Left lung (tissue), 4 donors: ENCODE measurements at regions not wholly inside any gene's neighbourhood (a gene's known extent, or its start where the extent isn't known, plus 50 kb on each side); places are given as distances from the start of the nearest gene placed in this dataset.

Experiments used
- ATAC-seq: fragments of 200-7000 bp; cut with Tn5 transposase; one replicate; pipeline ENCODE4 v1.9.1; 2020; ENCODE audit warnings: moderate library complexity
- DNase-seq, 4 donors: peaks; one replicate each; pipeline ENCODE4 v3.0.0-alpha.2; 2013 to 2020
- H3K27ac ChIP-seq, 2 donors: fragments of 200-600 bp; sonication (generic) in 1 of 2; one replicate each; pipeline versions ENCODE4 v1.5.0 to v1.8.0; 2020 to 2021
- H3K27me3 ChIP-seq, 2 donors: fragments of 200-600 bp; sonication (generic) in 1 of 2; one replicate each; pipeline versions ENCODE4 v1.5.0 to v1.8.0; 2020 to 2021
- H3K36me3 ChIP-seq, 2 donors: fragments of 200-600 bp; sonication (generic) in 1 of 2; one replicate each; pipeline versions ENCODE4 v1.5.0 to v1.8.0; 2020 to 2021
- H3K4me1 ChIP-seq, 2 donors: fragments of 200-600 bp; one replicate each; pipeline ENCODE4 v1.8.0; 2021
- H3K4me3 ChIP-seq, 2 donors: fragments of 200-600 bp; sonication (generic) in 1 of 2; one replicate each; pipeline versions ENCODE4 v1.5.0 to v1.8.0; 2020 to 2021; ENCODE audit warnings: mild to moderate bottlenecking in 1 of 2
- H3K9me3 ChIP-seq, 2 donors: fragments of 200-600 bp; sonication (generic) in 1 of 2; one replicate each; pipeline versions ENCODE4 v1.5.0 to v1.8.0; 2020 to 2021
- intact Hi-C, 2 donors: fragments of 100-400 bp; cut with DNase I; formaldehyde crosslinking; loops; one replicate each; pipeline versions ENCODE4 v1.11.2 to v1.14.2; 2022
- TF ChIP-seq, protein P1 (sequence below), 2 donors: fragments of 200-600 bp; sonication (generic) in 1 of 2; IDR thresholded peaks; one replicate each; pipeline versions ENCODE4 v1.5.0 to v1.8.0; 2021; ENCODE audit warnings: antibody characterized with exemption in 2 of 2
- donor health status: DM: no; HTN: yes; CAD: no.
- donor health status: DM: no; HTN: no; CAD: no.

DNA sequence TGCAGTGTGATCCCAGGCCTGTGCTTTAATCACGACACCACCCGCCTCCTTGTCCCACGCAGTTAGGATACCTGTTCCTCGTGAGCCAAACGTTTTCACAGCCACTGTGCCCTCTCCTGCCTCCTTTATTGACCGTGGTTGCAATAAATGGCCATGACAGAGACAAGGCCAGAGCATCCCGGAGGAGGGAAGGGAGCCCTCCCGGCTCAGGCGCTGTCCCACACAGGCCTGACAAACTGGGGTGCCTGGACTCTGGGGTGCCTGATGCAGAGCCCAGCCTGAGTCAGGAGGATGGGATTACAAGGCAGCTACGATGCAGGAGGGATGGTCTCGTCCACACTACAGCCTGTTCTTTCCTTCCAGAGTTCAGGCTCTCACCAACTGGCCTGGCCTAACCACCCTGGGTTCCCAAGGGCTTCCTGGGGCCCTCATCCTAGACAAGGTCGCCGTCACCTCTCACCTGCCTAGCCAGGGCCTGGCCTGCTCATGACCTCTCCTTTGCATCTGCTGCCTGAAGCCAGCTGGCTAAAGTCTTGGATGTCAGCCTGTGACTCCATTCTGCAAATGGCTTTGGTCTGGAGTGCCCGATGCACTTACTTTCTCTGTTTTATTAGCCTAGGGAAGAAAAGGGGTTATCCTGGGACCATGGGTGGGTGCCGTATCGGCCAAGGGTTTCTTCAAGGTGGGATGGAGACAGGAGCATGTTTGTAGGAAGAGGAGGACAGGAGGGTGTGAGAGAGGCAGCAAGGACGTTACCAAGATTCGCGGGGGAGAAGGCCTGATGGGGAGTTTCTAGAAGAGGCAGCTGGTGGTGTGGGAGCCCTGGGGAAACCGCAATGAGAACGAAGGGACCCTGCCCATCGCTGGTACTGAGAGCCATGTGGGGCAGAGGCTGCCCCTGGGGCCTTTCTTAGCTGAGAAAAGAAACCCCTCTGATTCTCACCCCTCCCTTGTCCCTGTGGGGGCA lies 234.3 kb upstream of the TNRC6C start:
- no peak overlapping the region for H3K4me3 ChIP-seq
- intact Hi-C loops: no loop called here
- no peaks in the 10 kb centered on the region for H3K36me3 ChIP-seq
- H3K9me3 ChIP-seq: no peaks in the 10 kb centered on the region
- peaks cover 0 to 10% of the 10 kb centered on the region in 2 donors for H3K27me3 ChIP-seq
- no peaks in the 10 kb centered on the region for H3K4me1 ChIP-seq
- no peak overlapping the region for H3K27ac ChIP-seq
- no peak for DNase-seq
- no peak for ATAC-seq
- TF ChIP-seq, protein P1, sequence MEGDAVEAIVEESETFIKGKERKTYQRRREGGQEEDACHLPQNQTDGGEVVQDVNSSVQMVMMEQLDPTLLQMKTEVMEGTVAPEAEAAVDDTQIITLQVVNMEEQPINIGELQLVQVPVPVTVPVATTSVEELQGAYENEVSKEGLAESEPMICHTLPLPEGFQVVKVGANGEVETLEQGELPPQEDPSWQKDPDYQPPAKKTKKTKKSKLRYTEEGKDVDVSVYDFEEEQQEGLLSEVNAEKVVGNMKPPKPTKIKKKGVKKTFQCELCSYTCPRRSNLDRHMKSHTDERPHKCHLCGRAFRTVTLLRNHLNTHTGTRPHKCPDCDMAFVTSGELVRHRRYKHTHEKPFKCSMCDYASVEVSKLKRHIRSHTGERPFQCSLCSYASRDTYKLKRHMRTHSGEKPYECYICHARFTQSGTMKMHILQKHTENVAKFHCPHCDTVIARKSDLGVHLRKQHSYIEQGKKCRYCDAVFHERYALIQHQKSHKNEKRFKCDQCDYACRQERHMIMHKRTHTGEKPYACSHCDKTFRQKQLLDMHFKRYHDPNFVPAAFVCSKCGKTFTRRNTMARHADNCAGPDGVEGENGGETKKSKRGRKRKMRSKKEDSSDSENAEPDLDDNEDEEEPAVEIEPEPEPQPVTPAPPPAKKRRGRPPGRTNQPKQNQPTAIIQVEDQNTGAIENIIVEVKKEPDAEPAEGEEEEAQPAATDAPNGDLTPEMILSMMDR (IDR thresholded peaks at IDR 0.05): no peak

GRCh38 chr17:77724876-77725615 lies 233.5 kb upstream of the TNRC6C start:
- TF ChIP-seq, protein P1 (IDR thresholded peaks at IDR 0.05): no peak
- no peak overlapping the region for H3K4me3 ChIP-seq
- peak in 1 of 4 donors; percentile 39 for DNase-seq
- H3K27ac ChIP-seq: no peak overlapping the region
- ATAC-seq: no peak
- intact Hi-C loops: no loop called here
- no peaks in the 10 kb centered on the region for H3K36me3 ChIP-seq
- no peaks in the 10 kb centered on the region for H3K9me3 ChIP-seq
- no peaks in the 10 kb centered on the region for H3K4me1 ChIP-seq
- H3K27me3 ChIP-seq: peaks cover 0 to 10% of the 10 kb centered on the region in 2 donors

DNA sequence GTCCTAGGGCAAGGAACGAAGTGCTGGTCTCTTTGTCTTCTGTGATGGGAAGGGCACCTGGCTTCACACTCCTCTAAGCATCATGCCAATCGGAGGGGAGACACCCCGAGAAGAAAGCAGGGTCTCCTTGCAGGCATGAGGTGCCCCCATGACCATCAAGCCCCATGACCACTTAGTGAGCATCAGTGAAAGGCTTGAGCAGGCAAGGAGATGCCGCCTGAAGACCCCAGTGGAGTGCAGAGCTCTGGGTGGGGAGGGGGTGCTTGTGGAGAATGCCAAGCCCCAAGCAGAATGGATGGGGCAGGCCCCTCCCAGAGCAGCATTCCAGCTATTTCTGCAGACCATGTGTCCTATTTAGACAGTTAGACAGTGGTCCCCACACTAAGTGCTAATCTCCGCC lies 232.7 kb upstream of the TNRC6C start:
- Histone ChIP-seq H3K4me1 (no peaks in the 10 kb centered on the region), H3K36me3 (no peaks in the 10 kb centered on the region), H3K9me3 (no peaks in the 10 kb centered on the region), H3K27ac (no peak overlapping the region), H3K27me3 (peaks cover 0 to 10% of the 10 kb centered on the region in 2 donors), H3K4me3 (no peak overlapping the region)
- TF ChIP-seq, protein P1 (IDR thresholded peaks at IDR 0.05): no peak
- intact Hi-C loops: no loop called here
- DNase-seq (no peak), ATAC-seq (no peak)

DNA sequence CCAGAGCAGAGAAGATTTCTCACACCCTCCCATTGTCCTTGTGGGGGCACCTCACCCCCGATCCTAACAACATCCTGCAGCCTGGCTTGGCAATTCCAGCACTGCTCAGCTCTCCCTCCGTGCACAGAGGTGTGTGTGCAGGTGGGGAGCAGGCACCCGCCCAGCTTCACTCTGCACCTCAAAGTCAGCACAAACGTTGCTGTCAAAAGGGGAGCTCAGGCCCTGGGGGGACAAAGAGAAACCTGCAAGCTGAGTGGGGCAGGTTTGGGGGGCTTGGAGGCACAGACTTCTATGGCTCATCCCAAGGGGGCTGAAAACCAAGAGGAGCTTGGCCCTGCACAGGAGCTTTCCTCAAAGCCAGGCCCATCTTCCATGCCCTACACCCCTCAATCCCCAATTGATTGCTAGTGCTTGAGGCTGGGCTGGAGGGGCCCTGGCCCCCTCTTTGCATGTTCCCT lies 231.9 kb upstream of the TNRC6C start:
- intact Hi-C loops: no loop called here
- Histone ChIP-seq H3K27ac (no peak overlapping the region), H3K9me3 (no peaks in the 10 kb centered on the region), H3K4me3 (no peak overlapping the region), H3K36me3 (no peaks in the 10 kb centered on the region), H3K4me1 (no peaks in the 10 kb centered on the region), H3K27me3 (peaks cover 0 to 10% of the 10 kb centered on the region in 2 donors)
- ATAC-seq (no peak), DNase-seq (no peak)
- TF ChIP-seq, protein P1 (IDR thresholded peaks at IDR 0.05): no peak
